HG03460 (cell line): ENCODE measurements at regions not wholly inside any gene's neighbourhood (a gene's known extent, or its start where the extent isn't known, plus 50 kb on each side); places are given as distances from the start of the nearest gene placed in this dataset.

ENCODE experiments used
- ATAC-seq: cut with Tn5 transposase; IDR thresholded peaks from one replicate; pipeline ENCODE4 v1.9.1; 2021; ENCODE audit not compliant: unreplicated experiment

GRCh38 chr9:81394881-81395675 lies 294.3 kb downstream of the TLE1 start:
- no peak for ATAC-seq

- ATAC-seq, result no peak
Observed at GRCh38 chr9:81393985-81394811, 295.1 kb downstream of the TLE1 start.

GRCh38 chr9:81391457-81391825 lies 297.9 kb downstream of the TLE1 start:
- no peak for ATAC-seq

- no peak for ATAC-seq
Observed at GRCh38 chr9:81390792-81391456, 298.4 kb downstream of the TLE1 start.

GRCh38 chr9:81389569-81389993 lies 299.8 kb downstream of the TLE1 start:
- ATAC-seq, result no peak

GRCh38 chr9:81388831-81389230 lies 300.5 kb downstream of the TLE1 start:
- no peak for ATAC-seq

- no peak for ATAC-seq
Observed at GRCh38 chr9:81387360-81388106, 301.8 kb downstream of the TLE1 start.

- ATAC-seq, result no peak
Observed at GRCh38 chr9:81384911-81385310, 304.4 kb downstream of the TLE1 start.

- no peak for ATAC-seq
Observed at GRCh38 chr9:81382281-81382680, 307.1 kb downstream of the TLE1 start.

GRCh38 chr9:81381694-81382093 lies 307.7 kb downstream of the TLE1 start:
- no peak for ATAC-seq

- no peak for ATAC-seq
Observed at GRCh38 chr9:81380504-81381359, 308.6 kb downstream of the TLE1 start.

- no peak for ATAC-seq
Observed at GRCh38 chr9:81379655-81380054, 309.7 kb downstream of the TLE1 start.

- no peak for ATAC-seq
Observed at GRCh38 chr9:81377921-81378320, 311.4 kb downstream of the TLE1 start.

GRCh38 chr9:81377320-81377719 lies 312.0 kb downstream of the TLE1 start:
- no peak for ATAC-seq

- no peak for ATAC-seq
Observed at GRCh38 chr9:81375187-81376100, 313.9 kb downstream of the TLE1 start.

- ATAC-seq, result no peak
Observed at GRCh38 chr9:81374459-81375186, 314.7 kb downstream of the TLE1 start.

- ATAC-seq, result no peak
Observed at GRCh38 chr9:81373294-81373693, 316.1 kb downstream of the TLE1 start.

- no peak for ATAC-seq
Observed at GRCh38 chr9:81372628-81373191, 316.6 kb downstream of the TLE1 start.
